ENCODE measurements at regions not wholly inside any gene's neighbourhood (a gene's known extent, or its start where the extent isn't known, plus 50 kb on each side); places are given as distances from the start of the nearest gene placed in this dataset.
"Not testable (repeated sequence)": the region's sequence is repeated elsewhere in the genome, so short reads cannot be mapped to it uniquely, and the experiment has no call there.

DNA sequence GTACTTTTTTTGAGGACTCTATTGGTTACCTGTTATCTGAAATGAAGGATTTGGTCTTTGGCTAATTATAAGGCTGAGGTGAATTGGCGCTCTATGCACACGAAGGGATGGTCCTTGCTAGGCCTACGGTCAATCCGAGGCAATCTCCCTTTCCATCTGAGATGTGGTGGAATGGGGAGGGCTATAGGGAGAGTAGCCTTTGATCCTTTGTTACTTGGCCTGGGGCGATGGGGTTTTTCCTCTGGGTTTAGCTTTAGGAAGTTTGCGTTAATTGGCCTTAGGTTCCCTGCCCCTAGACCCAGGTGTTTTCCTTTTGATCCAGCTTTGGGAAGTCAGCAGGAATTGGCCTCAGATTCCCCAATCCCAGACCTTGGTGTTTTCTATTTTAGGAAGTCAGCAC, 102.1 kb upstream of the C9orf72 start:
- no peak for DNase-seq

GRCh38 chr9:27676827-27677226, 103.5 kb upstream of the C9orf72 start:
- no peak for DNase-seq

- no peak for DNase-seq
Observed at GRCh38 chr9:27679338-27679737, 106.1 kb upstream of the C9orf72 start.

- DNase-seq: no peak
Observed at GRCh38 chr9:27683181-27683580, 109.9 kb upstream of the C9orf72 start.

GRCh38 chr9:27688954-27689353, 115.7 kb upstream of the C9orf72 start:
- no peak for DNase-seq

DNA sequence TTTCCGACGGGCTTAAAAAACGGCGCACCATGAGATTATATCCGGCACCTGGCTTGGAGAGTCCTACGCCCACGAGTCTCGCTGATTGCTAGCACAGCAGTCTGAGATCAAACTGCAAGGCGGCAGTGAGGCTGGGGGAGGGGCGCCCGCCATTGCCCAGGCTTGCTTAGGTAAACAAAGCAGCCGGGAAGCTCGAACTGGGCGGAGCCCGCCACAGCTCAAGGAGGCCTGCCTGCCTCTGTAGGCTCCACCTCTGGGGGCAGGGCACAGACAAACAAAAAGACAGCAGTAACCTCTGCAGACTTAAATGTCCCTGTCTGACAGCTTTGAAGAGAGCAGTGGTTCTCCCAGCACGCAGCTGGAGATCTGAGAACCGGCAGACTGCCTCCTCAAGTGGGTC, 117.5 kb upstream of the C9orf72 start:
- DNase-seq: not testable (repeated sequence)

DNA sequence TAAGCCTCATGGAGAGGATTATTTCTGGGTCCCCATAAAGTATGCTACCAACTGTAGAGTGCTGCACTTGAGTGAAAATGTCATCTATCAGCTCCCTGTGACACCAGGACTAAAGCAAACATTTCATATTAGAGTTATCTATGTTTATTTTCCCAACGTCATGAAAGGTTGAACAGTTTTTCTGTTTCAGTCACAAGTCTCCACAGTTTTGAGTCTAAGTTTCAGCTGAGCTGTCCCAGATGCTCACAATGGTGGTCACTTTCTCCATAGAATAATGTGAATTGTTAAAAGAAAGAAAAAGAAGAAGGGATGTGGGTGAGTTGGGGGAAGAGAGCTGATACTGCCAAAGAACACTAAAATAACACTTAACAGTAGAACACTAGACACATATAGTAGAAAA, 126.3 kb upstream of the C9orf72 start:
- no peak for DNase-seq

- no peak for DNase-seq
Observed at GRCh38 chr9:27701016-27701415, 127.7 kb upstream of the C9orf72 start.

DNA sequence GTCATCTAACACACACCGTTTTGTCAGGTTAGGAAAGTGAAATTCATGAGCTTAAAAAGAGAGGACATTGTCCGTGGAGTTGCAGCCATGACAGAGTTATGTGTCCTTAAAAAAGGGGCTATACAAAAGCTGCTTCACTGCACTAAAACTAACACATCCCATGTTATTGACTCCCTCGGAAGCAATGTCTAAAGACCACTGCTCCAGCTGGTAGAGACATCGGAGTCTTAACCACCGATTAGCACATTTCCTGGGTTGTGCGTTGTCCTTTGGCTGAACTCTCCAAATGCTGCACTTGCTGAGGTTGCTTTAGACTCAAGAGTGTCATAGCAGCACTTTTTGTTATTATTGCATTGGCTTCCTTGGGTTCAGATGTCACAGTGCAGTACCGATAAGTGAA, 128.3 kb upstream of the C9orf72 start:
- DNase-seq: no peak

DNA sequence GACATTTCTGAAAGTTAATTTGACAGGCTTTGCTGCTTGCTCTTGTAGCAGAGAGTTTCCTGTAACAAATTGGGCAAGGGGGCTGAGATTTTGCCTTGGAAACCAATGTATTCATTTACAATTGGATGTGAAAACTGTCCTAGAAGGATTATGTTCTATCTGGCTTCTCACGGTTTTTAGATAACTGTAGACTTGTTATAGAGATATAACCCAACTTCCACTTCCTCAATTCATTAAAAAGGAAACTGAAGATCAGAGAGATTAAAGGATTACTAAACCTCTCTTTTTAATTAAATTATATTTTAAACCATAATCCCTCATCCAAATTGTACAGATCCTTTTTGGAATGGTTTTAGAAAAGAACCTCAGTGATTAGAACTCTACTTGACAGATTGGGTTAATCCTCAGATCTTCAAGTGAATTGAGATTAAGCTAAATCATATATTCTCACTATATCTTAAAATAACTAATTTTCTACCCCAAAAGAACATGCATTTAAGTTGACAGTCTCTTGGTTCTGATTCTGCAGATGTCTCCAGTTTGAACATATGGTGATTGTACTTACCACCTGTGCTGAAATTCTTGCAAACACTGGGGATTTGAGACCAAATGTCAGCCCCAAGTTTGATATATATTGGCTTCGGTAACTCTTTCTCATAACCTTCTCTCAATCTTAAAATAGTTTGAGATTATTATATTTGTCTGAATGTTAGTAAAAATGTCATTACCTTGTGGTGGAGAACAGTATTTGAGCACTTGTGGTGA, 130.1 kb upstream of the C9orf72 start:
- DNase-seq: no peak

DNA sequence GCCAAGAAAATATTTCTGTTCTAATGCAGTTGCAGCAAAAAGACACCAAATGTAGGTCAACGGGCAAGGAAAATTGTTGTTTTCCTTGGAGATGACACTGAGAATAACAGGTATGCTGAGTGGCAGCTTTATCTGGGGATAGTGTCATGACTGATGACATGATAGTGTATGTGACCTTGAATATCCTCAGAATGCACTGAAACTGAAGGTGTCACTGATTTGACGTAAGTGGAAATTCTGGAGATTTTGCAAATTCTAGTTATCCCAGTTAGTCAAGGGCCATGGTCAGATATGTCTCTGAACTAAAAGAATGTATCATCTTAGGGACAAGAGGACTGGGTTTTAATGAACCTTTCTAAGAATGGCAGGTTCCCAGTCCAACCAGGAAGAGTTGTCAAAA, 138.0 kb upstream of the C9orf72 start:
- DNase-seq: no peak

DNA sequence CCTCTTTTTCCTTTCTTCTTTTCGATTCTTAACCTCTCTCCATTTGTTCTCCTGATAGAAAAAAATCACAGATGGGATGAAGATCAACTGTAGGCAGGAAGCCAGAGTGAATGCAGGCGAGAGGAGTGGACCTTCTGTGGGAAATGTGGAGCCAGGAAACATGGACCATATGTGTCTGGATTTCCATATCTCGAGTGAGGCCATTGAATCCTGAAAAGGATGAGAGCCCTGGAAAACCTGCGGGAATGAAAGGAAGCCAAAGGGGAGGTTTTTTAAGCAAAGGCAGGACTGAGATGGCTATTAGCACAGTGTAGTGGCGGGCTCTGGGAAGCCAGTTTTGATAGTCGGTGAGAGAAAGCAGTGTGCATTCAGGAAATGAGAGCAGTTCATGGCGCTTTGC, 139.5 kb upstream of the C9orf72 start:
- no peak for DNase-seq

DNA sequence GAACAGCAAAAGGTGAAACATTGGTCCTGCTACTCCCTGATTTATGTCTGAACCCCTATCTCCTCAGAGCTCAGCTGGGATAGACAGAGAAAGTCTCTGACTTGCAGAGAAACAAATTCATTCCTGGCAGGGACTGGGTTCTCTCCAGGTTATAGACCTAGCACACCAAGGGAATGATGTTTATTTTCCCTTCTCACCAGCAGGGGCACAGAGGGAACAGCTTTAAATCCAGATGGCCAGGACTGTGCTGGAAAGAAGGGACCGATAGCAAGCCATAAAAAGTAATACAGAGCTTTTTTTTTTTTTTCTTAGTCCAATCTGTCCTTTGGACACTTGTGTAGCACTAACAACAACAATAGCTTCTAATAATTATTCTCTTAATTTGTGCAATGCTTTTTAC, 141.1 kb upstream of the C9orf72 start:
- no peak for DNase-seq

DNA sequence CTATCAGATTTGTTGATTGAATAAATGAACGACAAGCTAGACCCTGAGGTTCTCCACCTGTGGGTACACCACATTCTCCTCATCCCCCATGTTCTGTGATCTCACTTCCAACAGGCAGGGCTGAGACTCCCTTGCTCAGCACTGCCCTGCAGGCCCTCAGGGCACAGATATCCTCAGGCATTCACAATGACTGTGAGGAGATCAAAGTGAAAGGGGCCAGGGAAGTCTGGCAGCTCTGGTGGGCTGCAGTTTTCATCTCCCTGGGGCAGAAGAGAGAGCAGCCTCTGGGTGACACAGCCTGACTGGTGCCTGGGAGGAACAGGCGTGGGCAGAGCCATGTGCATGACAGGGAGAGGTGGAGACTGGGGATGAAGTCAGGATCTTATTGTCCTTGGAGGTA, 142.4 kb upstream of the C9orf72 start:
- DNase-seq: no peak

DNA sequence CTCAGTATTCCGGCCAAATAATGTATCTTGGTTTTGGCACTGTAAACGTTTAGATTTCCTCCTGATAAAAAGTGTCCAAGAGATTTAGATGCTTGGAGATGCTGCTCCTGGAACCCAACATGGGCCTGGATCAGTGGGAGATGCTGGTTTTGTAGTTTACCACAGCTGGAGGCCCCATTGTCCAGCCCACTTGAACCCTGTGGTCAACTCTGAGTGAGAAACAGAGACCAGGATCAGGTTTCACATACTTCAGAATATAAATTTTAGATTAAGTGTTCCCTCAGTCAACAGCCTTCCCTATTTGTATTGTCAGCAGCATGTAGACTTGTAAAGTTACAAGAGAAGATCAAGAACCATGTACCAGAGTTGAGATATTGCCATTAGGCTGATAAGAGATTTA, 144.7 kb upstream of the C9orf72 start:
- DNase-seq: no peak

GRCh38 chr9:27719711-27720110, 146.4 kb upstream of the C9orf72 start:
- no peak for DNase-seq

- no peak for DNase-seq
Observed at GRCh38 chr9:27722866-27723265, 149.6 kb upstream of the C9orf72 start.

GRCh38 chr9:27726244-27727081, 153.2 kb upstream of the C9orf72 start:
- peak; percentile 7 for DNase-seq

DNA sequence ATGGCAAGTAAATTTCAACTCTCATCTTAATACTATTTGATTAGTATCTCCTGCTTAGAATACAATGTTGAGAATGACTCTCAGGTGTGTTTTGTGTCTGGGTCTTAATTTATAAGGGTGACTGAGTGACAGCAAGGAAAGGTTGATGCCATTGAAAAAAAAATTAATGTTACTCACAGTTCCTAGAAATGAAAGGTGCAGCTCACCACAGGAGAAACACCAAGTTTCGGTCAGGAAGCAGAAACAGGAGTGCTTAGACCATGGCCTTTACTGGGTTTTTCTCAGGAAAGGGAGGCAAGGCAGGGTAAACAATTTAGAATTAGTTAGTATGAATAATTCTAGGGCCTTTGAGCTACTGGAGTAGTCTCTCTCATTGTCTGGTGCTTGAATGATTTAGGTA, 159.2 kb upstream of the C9orf72 start:
- DNase-seq: no peak

GRCh38 chr9:27743490-27743889, 170.2 kb upstream of the C9orf72 start:
- DNase-seq: no peak

- no peak for DNase-seq
Observed at GRCh38 chr9:27747450-27747849, 174.2 kb upstream of the C9orf72 start.

DNA sequence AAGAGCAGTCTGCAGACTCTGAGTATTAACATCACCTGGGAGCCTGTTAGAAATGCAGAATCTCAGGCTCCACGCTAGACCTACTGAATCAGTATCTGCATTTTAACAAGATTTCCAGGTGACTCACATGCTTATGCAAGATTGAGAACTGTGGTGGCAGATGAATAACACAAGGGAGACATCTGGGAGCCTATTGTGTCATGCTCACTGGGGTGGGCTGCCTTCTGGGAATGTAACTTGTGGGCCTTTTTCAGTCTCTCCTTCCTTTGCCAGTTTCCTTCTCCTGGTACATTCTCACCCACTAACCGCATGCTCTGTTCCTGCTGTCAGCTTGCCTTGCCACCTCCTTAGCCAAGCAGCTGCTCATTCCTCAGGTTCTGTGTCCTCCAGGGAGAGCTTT, 176.6 kb upstream of the C9orf72 start:
- DNase-seq: no peak

DNA sequence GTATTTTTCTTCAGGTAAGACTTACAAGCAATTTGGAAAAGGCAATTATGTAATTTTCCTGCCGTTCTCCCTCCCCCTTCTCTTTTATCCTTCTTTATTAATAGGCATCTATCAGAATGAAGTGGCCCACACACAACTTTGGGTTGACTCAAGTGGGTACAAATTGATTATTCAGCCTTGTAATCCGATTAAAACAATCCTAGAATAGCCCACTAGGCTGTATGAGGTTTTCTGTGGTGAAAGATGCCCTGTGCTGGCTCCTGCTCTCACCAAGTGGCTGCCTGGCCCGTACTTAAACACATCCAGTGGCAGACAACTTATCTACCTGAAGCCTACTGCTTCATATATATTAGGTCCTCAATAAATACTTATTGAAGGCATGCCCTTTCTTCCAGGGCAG, 177.3 kb upstream of the C9orf72 start:
- DNase-seq: no peak

DNA sequence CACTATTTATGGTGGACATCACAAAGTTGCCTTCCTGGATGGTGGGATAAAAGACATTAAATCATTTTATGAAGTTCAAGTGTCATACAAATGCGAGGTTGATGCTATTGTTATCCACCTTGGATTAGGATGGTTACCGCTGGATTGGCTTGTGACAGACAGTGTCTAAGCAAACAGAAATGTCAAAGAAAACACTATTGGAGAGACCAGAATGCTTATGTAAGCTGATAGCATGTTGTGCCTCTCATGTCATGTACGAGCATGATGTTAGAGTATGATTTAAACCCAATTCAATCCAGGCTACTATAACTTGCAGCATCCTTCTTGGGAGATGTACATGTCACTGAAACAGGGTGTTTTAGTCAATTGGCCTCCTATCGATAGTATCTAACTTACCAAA, 178.8 kb upstream of the C9orf72 start:
- DNase-seq: no peak

- no peak for DNase-seq
Observed at GRCh38 chr9:27755846-27756245, 182.6 kb upstream of the C9orf72 start.

Data from amniotic stem cell (primary cell).